ENCODE measurements at regions not wholly inside any gene's neighbourhood (a gene's known extent, or its start where the extent isn't known, plus 50 kb on each side); places are given as distances from the start of the nearest gene placed in this dataset.
"Not testable (repeated sequence)": the region's sequence is repeated elsewhere in the genome, so short reads cannot be mapped to it uniquely, and the experiment has no call there.

DNA sequence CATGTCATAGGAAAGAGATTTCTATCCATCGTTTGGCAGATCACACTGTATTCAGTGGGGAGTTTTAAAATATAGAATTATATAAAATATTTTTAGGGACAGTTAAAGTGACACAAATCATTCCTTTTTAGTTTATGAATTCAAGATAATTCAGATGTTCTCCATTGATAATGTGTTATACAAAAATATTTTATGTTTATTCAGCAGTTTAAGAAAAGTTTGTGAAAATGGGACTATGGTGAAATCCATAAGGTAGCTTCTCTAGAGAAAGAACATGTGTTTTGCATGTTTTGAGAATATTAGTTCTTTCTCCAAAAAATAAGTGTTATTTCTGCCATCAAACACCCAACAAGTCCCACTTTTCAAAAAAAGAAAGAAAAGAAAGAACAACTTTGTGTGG is 122.9 kb downstream of the EMB start:
- ATAC-seq (no peak), FAIRE-seq (no peak), DNase-seq (ENCODE audit: extremely low read depth in 1 of 4, low spot score in 3 of 4) (no peak)
- H3K27me3 ChIP-seq (ENCODE audit: control insufficient read depth in 2 of 2, insufficient read depth in 2 of 2, low read length in 2 of 2) = no peaks in the 10 kb centered on the region
- H3K27ac ChIP-seq (ENCODE audit: extremely low read depth, low read depth, low read length) = no peak overlapping the region
- BruUV-seq (replicated peaks) = no TSS peak
- no peak overlapping the region for H2AFZ ChIP-seq (ENCODE audit: low read depth, low read length)
- H3K4me1 ChIP-seq (replicated peaks in 1 of 2; ENCODE audit: control insufficient read depth in 2 of 2, insufficient read depth in 2 of 2, low read length in 2 of 2) = no peaks in the 10 kb centered on the region
- H4K20me1 ChIP-seq (replicated peaks; ENCODE audit: control insufficient read depth, insufficient read depth, low read length) = no peaks in the 10 kb centered on the region
- TF ChIP-seq, protein P1, sequence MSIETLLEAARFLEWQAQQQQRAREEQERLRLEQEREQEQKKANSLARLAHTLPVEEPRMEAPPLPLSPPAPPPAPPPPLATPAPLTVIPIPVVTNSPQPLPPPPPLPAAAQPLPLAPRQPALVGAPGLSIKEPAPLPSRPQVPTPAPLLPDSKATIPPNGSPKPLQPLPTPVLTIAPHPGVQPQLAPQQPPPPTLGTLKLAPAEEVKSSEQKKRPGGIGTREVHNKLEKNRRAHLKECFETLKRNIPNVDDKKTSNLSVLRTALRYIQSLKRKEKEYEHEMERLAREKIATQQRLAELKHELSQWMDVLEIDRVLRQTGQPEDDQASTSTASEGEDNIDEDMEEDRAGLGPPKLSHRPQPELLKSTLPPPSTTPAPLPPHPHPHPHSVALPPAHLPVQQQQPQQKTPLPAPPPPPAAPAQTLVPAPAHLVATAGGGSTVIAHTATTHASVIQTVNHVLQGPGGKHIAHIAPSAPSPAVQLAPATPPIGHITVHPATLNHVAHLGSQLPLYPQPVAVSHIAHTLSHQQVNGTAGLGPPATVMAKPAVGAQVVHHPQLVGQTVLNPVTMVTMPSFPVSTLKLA (conservative IDR thresholded peaks at IDR 0.05) = no peak
- peak; percentile 61; the same call in 1 of the 2 replicates for TF ChIP-seq ZNF316 (IDR thresholded peaks at IDR 0.05)
- peak; percentile 16; the same call in 1 of the 2 replicates for TF ChIP-seq MAFF (IDR thresholded peaks at IDR 0.05; ENCODE audit: low read length)
- TF ChIP-seq C11orf30 (IDR thresholded peaks at IDR 0.05; ENCODE audit: low read depth) = peak; percentile 27; the same call in 1 of the 2 replicates
- TF ChIP-seq GATAD2A (IDR thresholded peaks at IDR 0.05) = no peak
- TF ChIP-seq, protein P2, sequence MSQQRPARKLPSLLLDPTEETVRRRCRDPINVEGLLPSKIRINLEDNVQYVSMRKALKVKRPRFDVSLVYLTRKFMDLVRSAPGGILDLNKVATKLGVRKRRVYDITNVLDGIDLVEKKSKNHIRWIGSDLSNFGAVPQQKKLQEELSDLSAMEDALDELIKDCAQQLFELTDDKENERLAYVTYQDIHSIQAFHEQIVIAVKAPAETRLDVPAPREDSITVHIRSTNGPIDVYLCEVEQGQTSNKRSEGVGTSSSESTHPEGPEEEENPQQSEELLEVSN (IDR thresholded peaks at IDR 0.05; ENCODE audit: borderline replicate concordance in 1 of 2, extremely low read depth in 1 of 2, insufficient read depth in 1 of 2, insufficient read length in 1 of 2, low read depth in 1 of 2, low read length in 1 of 2, poor library complexity in 1 of 2, severe bottlenecking in 1 of 2) = no peak
- CTCF ChIA-PET (ENCODE audit: low intra/inter-chr PET ratio) = no interaction called here
- H3K9me3 ChIP-seq (replicated peaks; ENCODE audit: control insufficient read depth, insufficient read depth, low read depth, low read length) = no peaks in the 10 kb centered on the region; the same call in 1 of the 2 replicates
- no peak overlapping the region for H3K4me3 ChIP-seq
- in situ Hi-C loops (cut with MboI) (no loop called here), intact Hi-C loops (cut with micrococcal nuclease) (no loop called here)
- H3K9me1 ChIP-seq (ENCODE audit: control insufficient read depth, insufficient read depth, low read length) = no peaks in the 10 kb centered on the region
- H3K79me2 ChIP-seq (ENCODE audit: control insufficient read depth, insufficient read depth, low read length) = no peaks in the 10 kb centered on the region
- WGBS (ENCODE audit: insufficient coverage, low coverage, missing lambda C conversion rate) = 0% methylated on average over 1 of the region's 1 CpG
- POLR2A ChIA-PET = no interaction called here
- H3K9ac ChIP-seq (ENCODE audit: insufficient read depth in 1 of 2, low read depth in 2 of 2, low read length in 2 of 2) = no peak overlapping the region
- H3K36me3 ChIP-seq (ENCODE audit: control insufficient read depth, insufficient read depth, low read length) = no peaks in the 10 kb centered on the region
- H3K4me2 ChIP-seq (ENCODE audit: insufficient read depth, low read length) = no peak overlapping the region

DNA sequence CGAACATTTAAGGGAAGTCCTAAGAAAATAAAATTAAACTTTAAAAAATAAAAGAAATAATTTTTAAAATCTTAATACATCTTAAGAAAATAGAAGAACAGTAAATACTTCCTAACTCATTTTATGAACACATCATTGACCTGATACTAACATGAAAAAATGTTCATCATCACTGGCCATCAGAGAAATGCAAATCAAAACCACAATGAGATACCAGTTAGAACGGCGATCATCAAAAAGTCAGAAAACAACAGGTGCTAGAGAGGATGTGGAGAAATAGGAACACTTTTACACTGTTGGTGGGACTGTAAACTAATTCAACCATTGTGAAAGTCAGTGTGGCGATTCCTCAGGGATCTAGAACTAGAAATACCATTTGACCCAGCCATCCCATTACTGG is 134.6 kb downstream of the EMB start:
- FAIRE-seq; H3K36me3 ChIP-seq (ENCODE audit: control insufficient read depth, insufficient read depth, low read length); H3K79me2 ChIP-seq (ENCODE audit: control insufficient read depth, insufficient read depth, low read length); H3K9me3 ChIP-seq (replicated peaks; ENCODE audit: control insufficient read depth, insufficient read depth, low read depth, low read length); H3K4me1 ChIP-seq (replicated peaks in 1 of 2; ENCODE audit: control insufficient read depth in 2 of 2, insufficient read depth in 2 of 2, low read length in 2 of 2); H3K4me3 ChIP-seq; H3K27ac ChIP-seq (ENCODE audit: extremely low read depth, low read depth, low read length); H3K9ac ChIP-seq (ENCODE audit: insufficient read depth in 1 of 2, low read depth in 2 of 2, low read length in 2 of 2); BruUV-seq (replicated peaks); H3K27me3 ChIP-seq (ENCODE audit: control insufficient read depth in 2 of 2, insufficient read depth in 2 of 2, low read length in 2 of 2); ATAC-seq; H4K20me1 ChIP-seq (replicated peaks; ENCODE audit: control insufficient read depth, insufficient read depth, low read length); in situ Hi-C loops (cut with MboI); POLR2A ChIA-PET; CTCF ChIA-PET (ENCODE audit: low intra/inter-chr PET ratio); intact Hi-C loops (cut with micrococcal nuclease); H2AFZ ChIP-seq (ENCODE audit: low read depth, low read length); DNase-seq (ENCODE audit: extremely low read depth in 1 of 4, low spot score in 3 of 4); H3K4me2 ChIP-seq (ENCODE audit: insufficient read depth, low read length); H3K9me1 ChIP-seq (ENCODE audit: control insufficient read depth, insufficient read depth, low read length): not testable (repeated sequence)
- 0% methylated on average over 4 of the region's 4 CpGs for WGBS (ENCODE audit: insufficient coverage, low coverage, missing lambda C conversion rate)
